ENCODE measurements at regions not wholly inside any gene's neighbourhood (a gene's known extent, or its start where the extent isn't known, plus 50 kb on each side); places are given as distances from the start of the nearest gene placed in this dataset.

DNA sequence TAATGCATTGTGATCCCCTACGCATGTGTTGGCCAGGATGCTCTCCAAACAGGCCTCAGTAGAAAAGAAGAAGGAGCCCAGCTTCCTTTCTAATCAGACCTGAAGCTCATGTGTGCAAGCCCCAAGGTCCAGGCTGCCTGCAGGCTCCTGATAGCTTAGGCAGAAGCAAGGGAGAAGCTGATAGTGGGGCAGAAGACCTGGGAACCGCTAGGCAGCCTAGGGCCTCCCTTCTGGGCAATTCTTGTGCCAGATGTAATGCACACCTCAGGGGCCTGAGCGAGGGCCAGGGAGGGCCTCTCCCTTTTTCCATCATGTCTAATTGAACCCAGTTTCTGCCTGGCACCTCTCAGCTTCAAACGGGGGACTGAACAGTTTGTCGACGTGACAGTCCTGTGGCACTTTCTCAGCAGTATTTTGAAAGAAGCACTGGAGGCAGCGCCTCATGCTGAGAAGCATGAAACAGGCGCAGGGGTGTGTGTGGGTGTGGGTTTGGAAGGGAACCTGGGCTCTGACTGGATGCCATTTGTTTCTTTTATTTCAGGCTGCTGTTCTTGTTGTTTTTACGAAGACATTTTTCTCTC is 212.8 kb downstream of the PIK3R1 start (continued):
- TF ChIP-seq, protein P1, sequence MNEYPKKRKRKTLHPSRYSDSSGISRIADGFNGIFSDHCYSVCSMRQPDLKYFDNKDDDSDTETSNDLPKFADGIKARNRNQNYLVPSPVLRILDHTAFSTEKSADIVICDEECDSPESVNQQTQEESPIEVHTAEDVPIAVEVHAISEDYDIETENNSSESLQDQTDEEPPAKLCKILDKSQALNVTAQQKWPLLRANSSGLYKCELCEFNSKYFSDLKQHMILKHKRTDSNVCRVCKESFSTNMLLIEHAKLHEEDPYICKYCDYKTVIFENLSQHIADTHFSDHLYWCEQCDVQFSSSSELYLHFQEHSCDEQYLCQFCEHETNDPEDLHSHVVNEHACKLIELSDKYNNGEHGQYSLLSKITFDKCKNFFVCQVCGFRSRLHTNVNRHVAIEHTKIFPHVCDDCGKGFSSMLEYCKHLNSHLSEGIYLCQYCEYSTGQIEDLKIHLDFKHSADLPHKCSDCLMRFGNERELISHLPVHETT (CRISPR knock-in tag; conservative IDR thresholded peaks at IDR 0.05 in 1 of 2, IDR thresholded peaks at IDR 0.05 in 1 of 2): peak in 1 of 2 experiments; percentile 61; a peak in 2 of 4 replicates
- no peak for TF ChIP-seq ZNF174 (CRISPR knock-in tag; IDR thresholded peaks at IDR 0.05)
- TF ChIP-seq, protein P2, sequence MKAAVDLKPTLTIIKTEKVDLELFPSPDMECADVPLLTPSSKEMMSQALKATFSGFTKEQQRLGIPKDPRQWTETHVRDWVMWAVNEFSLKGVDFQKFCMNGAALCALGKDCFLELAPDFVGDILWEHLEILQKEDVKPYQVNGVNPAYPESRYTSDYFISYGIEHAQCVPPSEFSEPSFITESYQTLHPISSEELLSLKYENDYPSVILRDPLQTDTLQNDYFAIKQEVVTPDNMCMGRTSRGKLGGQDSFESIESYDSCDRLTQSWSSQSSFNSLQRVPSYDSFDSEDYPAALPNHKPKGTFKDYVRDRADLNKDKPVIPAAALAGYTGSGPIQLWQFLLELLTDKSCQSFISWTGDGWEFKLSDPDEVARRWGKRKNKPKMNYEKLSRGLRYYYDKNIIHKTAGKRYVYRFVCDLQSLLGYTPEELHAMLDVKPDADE (conservative IDR thresholded peaks at IDR 0.05; ENCODE audit: control insufficient read depth, low read depth, low read length): peak; percentile 65; the same call in 1 of the 2 replicates
- peak; percentile 87 for TF ChIP-seq KLF16 (IDR thresholded peaks at IDR 0.05)
- TF ChIP-seq HMGN3 (IDR thresholded peaks at IDR 0.05; ENCODE audit: borderline replicate concordance, extremely low read depth, insufficient read length, low read depth, low read length): peak; percentile 47
- TF ChIP-seq, protein P3, sequence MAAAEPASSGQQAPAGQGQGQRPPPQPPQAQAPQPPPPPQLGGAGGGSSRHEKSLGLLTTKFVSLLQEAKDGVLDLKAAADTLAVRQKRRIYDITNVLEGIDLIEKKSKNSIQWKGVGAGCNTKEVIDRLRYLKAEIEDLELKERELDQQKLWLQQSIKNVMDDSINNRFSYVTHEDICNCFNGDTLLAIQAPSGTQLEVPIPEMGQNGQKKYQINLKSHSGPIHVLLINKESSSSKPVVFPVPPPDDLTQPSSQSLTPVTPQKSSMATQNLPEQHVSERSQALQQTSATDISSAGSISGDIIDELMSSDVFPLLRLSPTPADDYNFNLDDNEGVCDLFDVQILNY (CRISPR knock-in tag; IDR thresholded peaks at IDR 0.05): no peak
- TF ChIP-seq, protein P4, sequence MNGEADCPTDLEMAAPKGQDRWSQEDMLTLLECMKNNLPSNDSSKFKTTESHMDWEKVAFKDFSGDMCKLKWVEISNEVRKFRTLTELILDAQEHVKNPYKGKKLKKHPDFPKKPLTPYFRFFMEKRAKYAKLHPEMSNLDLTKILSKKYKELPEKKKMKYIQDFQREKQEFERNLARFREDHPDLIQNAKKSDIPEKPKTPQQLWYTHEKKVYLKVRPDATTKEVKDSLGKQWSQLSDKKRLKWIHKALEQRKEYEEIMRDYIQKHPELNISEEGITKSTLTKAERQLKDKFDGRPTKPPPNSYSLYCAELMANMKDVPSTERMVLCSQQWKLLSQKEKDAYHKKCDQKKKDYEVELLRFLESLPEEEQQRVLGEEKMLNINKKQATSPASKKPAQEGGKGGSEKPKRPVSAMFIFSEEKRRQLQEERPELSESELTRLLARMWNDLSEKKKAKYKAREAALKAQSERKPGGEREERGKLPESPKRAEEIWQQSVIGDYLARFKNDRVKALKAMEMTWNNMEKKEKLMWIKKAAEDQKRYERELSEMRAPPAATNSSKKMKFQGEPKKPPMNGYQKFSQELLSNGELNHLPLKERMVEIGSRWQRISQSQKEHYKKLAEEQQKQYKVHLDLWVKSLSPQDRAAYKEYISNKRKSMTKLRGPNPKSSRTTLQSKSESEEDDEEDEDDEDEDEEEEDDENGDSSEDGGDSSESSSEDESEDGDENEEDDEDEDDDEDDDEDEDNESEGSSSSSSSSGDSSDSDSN (IDR thresholded peaks at IDR 0.05; ENCODE audit: borderline replicate concordance in 1 of 2, low read depth in 2 of 2, low read length in 2 of 2): peak in 1 of 2 experiments; percentile 83; a peak in 2 of 4 replicates
- TF ChIP-seq POLR3G (IDR thresholded peaks at IDR 0.05; ENCODE audit: extremely low read depth, insufficient read length, insufficient replicate concordance): no peak
- TF ChIP-seq NEUROD1 (IDR thresholded peaks at IDR 0.05; ENCODE audit: borderline replicate concordance, low read depth, low read length, partially characterized antibody): peak; percentile 77
- TF ChIP-seq ZNF609 (CRISPR knock-in tag; IDR thresholded peaks at IDR 0.05; ENCODE audit: borderline replicate concordance): no peak
- no peak for TF ChIP-seq ID3 (CRISPR knock-in tag; IDR thresholded peaks at IDR 0.05)
- TF ChIP-seq ID3 (tag; IDR thresholded peaks at IDR 0.05): peak; percentile 60
- no peak; the same call in 1 of the 2 replicates for TF ChIP-seq EP400 (IDR thresholded peaks at IDR 0.05)
- TF ChIP-seq KDM1A (IDR thresholded peaks at IDR 0.05): peak; percentile 66 to 72; a peak in 3 of 4 replicates
- TF ChIP-seq GTF2E2 (tag; IDR thresholded peaks at IDR 0.05): no peak

Data from K562 (cell line).